Natural killer cell (primary cell): ENCODE measurements at regions not wholly inside any gene's neighbourhood (a gene's known extent, or its start where the extent isn't known, plus 50 kb on each side); places are given as distances from the start of the nearest gene placed in this dataset.

Source experiments
- ATAC-seq, 3 donors: fragments of 150-1000 bp in 2 of 3; fragments of 200-7000 bp in 1 of 3; cut with Tn5 transposase; 1 replicate in 1 of 3; 2 replicates in 2 of 3; pipeline ENCODE4 v1.10.0; 2021; ENCODE audit warnings: mild to moderate bottlenecking in 2 of 3, moderate library complexity in 2 of 3
- DNase-seq, 2 donors: peaks; one replicate each; pipeline versions ENCODE4 v3.0.0 to v3.0.0-alpha.2; 2013 to 2021; ENCODE audit warnings: mixed read lengths in 1 of 2
- H3K27ac ChIP-seq: one replicate; pipeline ENCODE4 v1.5.1; 2013; ENCODE audit warnings: mild to moderate bottlenecking, low read length
- H3K27me3 ChIP-seq: one replicate; pipeline ENCODE4 v1.6.1; 2013; ENCODE audit warnings: low read length; ENCODE audit not compliant: control insufficient read depth, insufficient read depth
- H3K36me3 ChIP-seq: one replicate; pipeline ENCODE4 v1.6.1; 2013; ENCODE audit warnings: low read length; ENCODE audit not compliant: control insufficient read depth, insufficient read depth
- H3K4me1 ChIP-seq: one replicate; pipeline ENCODE4 v1.6.1; 2013; ENCODE audit warnings: low read length; ENCODE audit not compliant: control insufficient read depth, insufficient read depth
- H3K4me3 ChIP-seq: one replicate; pipeline ENCODE4 v1.5.1; 2013; ENCODE audit warnings: low read length
- H3K9me3 ChIP-seq: one replicate; pipeline ENCODE4 v1.6.1; 2013; ENCODE audit warnings: low read length; ENCODE audit not compliant: control insufficient read depth, insufficient read depth
- H3K27ac Mint-ChIP-seq, 2 donors: one replicate each; pipeline ENCODE4 v1.8.0; 2022; ENCODE audit warnings: mild to moderate bottlenecking in 2 of 2, mixed read lengths in 2 of 2, moderate library complexity in 1 of 2
- H3K27me3 Mint-ChIP-seq, 2 donors: one replicate each; pipeline ENCODE4 v1.8.0; 2022; ENCODE audit warnings: low read depth in 2 of 2, mixed read lengths in 2 of 2
- H3K36me3 Mint-ChIP-seq: one replicate; pipeline ENCODE4 v1.8.0; 2022; ENCODE audit warnings: mixed read lengths
- H3K4me1 Mint-ChIP-seq, 2 donors: one replicate each; pipeline ENCODE4 v1.8.0; 2022; ENCODE audit warnings: mixed read lengths in 2 of 2
- H3K4me3 Mint-ChIP-seq: one replicate; pipeline ENCODE4 v1.8.0; 2022; ENCODE audit warnings: mild to moderate bottlenecking, moderate library complexity, mixed read lengths
- H3K9me3 Mint-ChIP-seq, 2 donors: one replicate each; pipeline ENCODE4 v1.8.0; 2022; ENCODE audit warnings: mixed read lengths in 2 of 2
- CTCF ChIP-seq: fragments of 200-600 bp; IDR thresholded peaks from one replicate; pipeline ENCODE4 v1.8.0; 2022; ENCODE audit warnings: antibody characterized with exemption
- WGBS: methylation state at CpG from one replicate; pipeline ENCODE4 v1.1.7; 2013; ENCODE audit warnings: missing lambda C conversion rate; ENCODE audit not compliant: insufficient coverage; 5-methylcytosine and 5-hydroxymethylcytosine counted together
- intact Hi-C: fragments of 100-400 bp; cut with micrococcal nuclease; formaldehyde crosslinking; loops from one replicate; pipeline ENCODE4 v1.14.2; 2022

- WGBS, result 81% methylated on average over 7 of the region's 7 CpGs
- H3K4me3 Mint-ChIP-seq, result no peak overlapping the region
These were observed 525.5 kb upstream of the MCTP2 start for GRCh38 chr15:93705753-93706455.

GRCh38 chr15:93703092-93703739 lies 528.1 kb upstream of the MCTP2 start:
- H3K27me3 ChIP-seq, result no peaks in the 10 kb centered on the region
- no peak overlapping the region for H3K4me3 Mint-ChIP-seq
- H3K36me3 ChIP-seq, result no peaks in the 10 kb centered on the region
- DNase-seq (no peak), ATAC-seq (no peak)
- WGBS, result 68% methylated on average over 2 of the region's 2 CpGs
- no peaks in the 10 kb centered on the region for H3K4me1 ChIP-seq
- TF ChIP-seq CTCF, result no peak
- no peaks in the 10 kb centered on the region for H3K4me1 Mint-ChIP-seq
- H3K36me3 Mint-ChIP-seq, result no peaks in the 10 kb centered on the region
- H3K27ac Mint-ChIP-seq, result no peak overlapping the region
- H3K4me3 ChIP-seq, result no peak overlapping the region
- no peaks in the 10 kb centered on the region for H3K9me3 ChIP-seq
- peaks cover 7% of the 10 kb centered on the region in 2 donors for H3K27me3 Mint-ChIP-seq
- no peaks in the 10 kb centered on the region for H3K9me3 Mint-ChIP-seq
- H3K27ac ChIP-seq, result no peak overlapping the region
- intact Hi-C loops, result no loop called here

More at GRCh38 chr15:93705753-93706455, 525.5 kb upstream of the MCTP2 start:
- Histone ChIP-seq H3K27ac (no peak overlapping the region), H3K4me3 (no peak overlapping the region), H3K36me3 (no peaks in the 10 kb centered on the region), H3K9me3 (no peaks in the 10 kb centered on the region), H3K27me3 (no peaks in the 10 kb centered on the region), H3K4me1 (no peaks in the 10 kb centered on the region)
- intact Hi-C loops, result no loop called here
- ATAC-seq (no peak), DNase-seq (no peak)
- Mint-ChIP-seq H3K27me3 (peaks cover 7% of the 10 kb centered on the region in 2 donors), H3K9me3 (no peaks in the 10 kb centered on the region), H3K27ac (no peak overlapping the region), H3K36me3 (no peaks in the 10 kb centered on the region), H3K4me1 (no peaks in the 10 kb centered on the region)
- TF ChIP-seq CTCF, result no peak

DNA sequence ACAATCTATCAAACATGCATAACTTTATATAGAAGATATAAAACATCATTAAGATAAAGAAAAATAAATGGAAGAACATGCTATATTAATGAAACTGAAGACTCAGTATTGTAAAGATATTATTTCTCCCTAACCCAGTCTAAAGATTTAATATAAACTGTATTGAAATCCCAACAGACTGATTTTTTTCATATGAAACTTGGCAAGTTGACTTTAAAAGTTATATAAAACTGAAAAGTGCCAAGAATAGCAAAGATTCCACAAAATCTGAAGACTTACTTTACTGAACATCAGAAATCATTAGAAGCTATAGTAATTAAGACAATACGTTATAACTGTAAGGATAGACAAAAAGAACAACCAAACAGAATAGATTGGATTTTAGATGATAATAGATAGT lies 531.3 kb upstream of the MCTP2 start:
- Mint-ChIP-seq H3K27ac (no peak overlapping the region), H3K4me3 (no peak overlapping the region), H3K4me1 (no peaks in the 10 kb centered on the region), H3K36me3 (peaks cover 7% of the 10 kb centered on the region), H3K27me3 (peaks cover 12 to 16% of the 10 kb centered on the region in 2 donors), H3K9me3 (peaks cover 0 to 2% of the 10 kb centered on the region in 2 donors)
- DNase-seq (no peak), ATAC-seq (no peak)
- no CpG with 5 or more reads among the region's 1 CpG for WGBS
- intact Hi-C loops, result no loop called here
- no peaks in the 10 kb centered on the region for H3K27me3 ChIP-seq
- no peak overlapping the region for H3K4me3 ChIP-seq
- H3K36me3 ChIP-seq, result no peaks in the 10 kb centered on the region
- no peak for TF ChIP-seq CTCF
- H3K9me3 ChIP-seq, result no peaks in the 10 kb centered on the region
- no peak overlapping the region for H3K27ac ChIP-seq
- H3K4me1 ChIP-seq, result no peaks in the 10 kb centered on the region
